ENCODE measurements at regions not wholly inside any gene's neighbourhood (a gene's known extent, or its start where the extent isn't known, plus 50 kb on each side); places are given as distances from the start of the nearest gene placed in this dataset.

- no peaks in the 10 kb centered on the region for H3K27me3 ChIP-seq (ENCODE audit: control insufficient read depth in 5 of 5, insufficient read depth in 4 of 5, low read length in 5 of 5)
Observed at GRCh38 chr2:220991972-220992371, 580.1 kb downstream of the EPHA4 start.

GRCh38 chr2:220994846-220995245 is 577.3 kb downstream of the EPHA4 start:
- Histone ChIP-seq H3K27me3 (ENCODE audit: control insufficient read depth in 5 of 5, insufficient read depth in 4 of 5, low read length in 5 of 5) (no peaks in the 10 kb centered on the region), H3K27ac (ENCODE audit: low read depth, low read length) (no peak overlapping the region), H3K9ac (ENCODE audit: low read length in 5 of 5) (no peak overlapping the region), H3K4me3 (ENCODE audit: low read depth in 1 of 5, low read length in 5 of 5) (no peak overlapping the region), H3K36me3 (ENCODE audit: control insufficient read depth in 5 of 5, insufficient read depth in 5 of 5, low read length in 5 of 5) (no peaks in the 10 kb centered on the region), H3K9me3 (ENCODE audit: control insufficient read depth in 5 of 5, low read length in 5 of 5) (no peaks in the 10 kb centered on the region), H3K4me1 (ENCODE audit: control insufficient read depth in 5 of 5, insufficient read depth in 5 of 5, low read length in 5 of 5) (peaks cover 0 to 9% (median 0%) of the 10 kb centered on the region in 5 donors)

More at GRCh38 chr2:220991972-220992371, 580.1 kb downstream of the EPHA4 start:
- Histone ChIP-seq H3K27ac (ENCODE audit: low read depth, low read length) (no peak overlapping the region), H3K9me3 (ENCODE audit: control insufficient read depth in 5 of 5, low read length in 5 of 5) (no peaks in the 10 kb centered on the region), H3K9ac (ENCODE audit: low read length in 5 of 5) (no peak overlapping the region), H3K4me3 (ENCODE audit: low read depth in 1 of 5, low read length in 5 of 5) (no peak overlapping the region), H3K4me1 (ENCODE audit: control insufficient read depth in 5 of 5, insufficient read depth in 5 of 5, low read length in 5 of 5) (peaks cover 0 to 9% (median 0%) of the 10 kb centered on the region in 5 donors), H3K36me3 (ENCODE audit: control insufficient read depth in 5 of 5, insufficient read depth in 5 of 5, low read length in 5 of 5) (no peaks in the 10 kb centered on the region)

- Histone ChIP-seq H3K36me3 (ENCODE audit: control insufficient read depth in 5 of 5, insufficient read depth in 5 of 5, low read length in 5 of 5) (no peaks in the 10 kb centered on the region), H3K9ac (ENCODE audit: low read length in 5 of 5) (no peak overlapping the region), H3K27ac (ENCODE audit: low read depth, low read length) (no peak overlapping the region), H3K27me3 (ENCODE audit: control insufficient read depth in 5 of 5, insufficient read depth in 4 of 5, low read length in 5 of 5) (no peaks in the 10 kb centered on the region), H3K4me1 (ENCODE audit: control insufficient read depth in 5 of 5, insufficient read depth in 5 of 5, low read length in 5 of 5) (peaks cover 0 to 9% (median 0%) of the 10 kb centered on the region in 5 donors), H3K9me3 (ENCODE audit: control insufficient read depth in 5 of 5, low read length in 5 of 5) (no peaks in the 10 kb centered on the region), H3K4me3 (ENCODE audit: low read depth in 1 of 5, low read length in 5 of 5) (no peak overlapping the region)
Observed at GRCh38 chr2:220995581-220995980, 576.5 kb downstream of the EPHA4 start.

GRCh38 chr2:220998156-220998555 is 573.9 kb downstream of the EPHA4 start:
- Histone ChIP-seq H3K9me3 (ENCODE audit: control insufficient read depth in 5 of 5, low read length in 5 of 5) (no peaks in the 10 kb centered on the region), H3K27ac (ENCODE audit: low read depth, low read length) (no peak overlapping the region), H3K4me1 (ENCODE audit: control insufficient read depth in 5 of 5, insufficient read depth in 5 of 5, low read length in 5 of 5) (peaks cover 0 to 9% (median 0%) of the 10 kb centered on the region in 5 donors), H3K9ac (ENCODE audit: low read length in 5 of 5) (no peak overlapping the region), H3K4me3 (ENCODE audit: low read depth in 1 of 5, low read length in 5 of 5) (no peak overlapping the region), H3K27me3 (ENCODE audit: control insufficient read depth in 5 of 5, insufficient read depth in 4 of 5, low read length in 5 of 5) (no peaks in the 10 kb centered on the region), H3K36me3 (ENCODE audit: control insufficient read depth in 5 of 5, insufficient read depth in 5 of 5, low read length in 5 of 5) (no peaks in the 10 kb centered on the region)

DNA sequence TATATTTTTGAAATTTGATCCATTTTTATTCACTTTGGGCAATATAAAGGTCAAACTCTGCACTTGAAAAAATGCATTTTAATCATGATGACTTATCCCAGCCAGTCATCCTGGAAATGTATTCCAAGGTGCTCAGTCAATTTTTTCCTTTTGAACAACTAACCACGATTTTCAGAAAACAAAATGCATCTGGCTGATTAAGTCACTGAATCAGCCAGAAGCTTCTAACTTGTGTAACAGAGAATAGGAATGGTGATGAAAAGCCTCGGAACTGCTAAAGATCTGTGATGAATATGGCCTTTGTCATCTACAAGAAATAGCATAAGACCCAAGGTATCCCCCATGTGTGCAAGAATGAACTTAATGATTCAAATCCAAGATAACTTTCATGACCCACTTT is 572.7 kb downstream of the EPHA4 start:
- Histone ChIP-seq H3K27me3 (ENCODE audit: control insufficient read depth in 5 of 5, insufficient read depth in 4 of 5, low read length in 5 of 5) (no peaks in the 10 kb centered on the region), H3K9me3 (ENCODE audit: control insufficient read depth in 5 of 5, low read length in 5 of 5) (no peaks in the 10 kb centered on the region), H3K4me1 (ENCODE audit: control insufficient read depth in 5 of 5, insufficient read depth in 5 of 5, low read length in 5 of 5) (peaks cover 0 to 9% (median 0%) of the 10 kb centered on the region in 5 donors), H3K9ac (ENCODE audit: low read length in 5 of 5) (no peak overlapping the region), H3K4me3 (ENCODE audit: low read depth in 1 of 5, low read length in 5 of 5) (no peak overlapping the region), H3K27ac (ENCODE audit: low read depth, low read length) (no peak overlapping the region), H3K36me3 (ENCODE audit: control insufficient read depth in 5 of 5, insufficient read depth in 5 of 5, low read length in 5 of 5) (no peaks in the 10 kb centered on the region)

GRCh38 chr2:221001381-221001801 is 570.7 kb downstream of the EPHA4 start:
- no peaks in the 10 kb centered on the region for H3K9me3 ChIP-seq (ENCODE audit: control insufficient read depth in 5 of 5, low read length in 5 of 5)
- no peak overlapping the region for H3K9ac ChIP-seq (ENCODE audit: low read length in 5 of 5)
- no peak overlapping the region for H3K27ac ChIP-seq (ENCODE audit: low read depth, low read length)
- H3K4me1 ChIP-seq (ENCODE audit: control insufficient read depth in 5 of 5, insufficient read depth in 5 of 5, low read length in 5 of 5): no peaks in the 10 kb centered on the region
- no peaks in the 10 kb centered on the region for H3K27me3 ChIP-seq (ENCODE audit: control insufficient read depth in 5 of 5, insufficient read depth in 4 of 5, low read length in 5 of 5)
- no peaks in the 10 kb centered on the region for H3K36me3 ChIP-seq (ENCODE audit: control insufficient read depth in 5 of 5, insufficient read depth in 5 of 5, low read length in 5 of 5)
- H3K4me3 ChIP-seq (ENCODE audit: low read depth in 1 of 5, low read length in 5 of 5): no peak overlapping the region

DNA sequence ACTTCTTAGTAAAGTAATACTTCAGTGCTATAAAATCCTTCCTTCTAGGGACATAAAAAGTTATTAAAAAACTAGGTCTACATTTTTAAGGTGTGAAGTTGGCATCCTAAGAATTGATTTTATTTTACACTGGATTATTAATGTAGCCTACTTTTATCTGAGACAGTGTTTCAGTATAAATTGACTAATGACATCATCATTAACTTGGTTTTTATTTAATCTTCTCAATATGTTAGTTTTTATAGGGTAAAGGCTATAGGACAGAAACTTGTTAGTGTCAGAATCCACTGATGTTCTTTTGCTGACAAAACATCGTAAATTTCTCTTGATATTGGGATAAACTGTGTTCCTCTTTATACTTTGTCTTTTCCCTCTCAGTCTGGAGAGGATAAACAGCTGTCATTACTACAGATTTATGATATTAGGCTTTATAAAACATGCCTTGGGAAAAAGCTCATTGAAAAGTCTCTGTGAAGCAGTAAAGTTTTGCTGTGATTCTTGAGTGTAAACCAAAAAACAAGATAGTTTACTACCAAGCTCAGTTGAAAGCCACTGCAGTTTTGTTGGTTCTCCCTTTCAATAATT is 569.9 kb downstream of the EPHA4 start:
- Histone ChIP-seq H3K4me1 (ENCODE audit: control insufficient read depth in 5 of 5, insufficient read depth in 5 of 5, low read length in 5 of 5) (no peaks in the 10 kb centered on the region), H3K36me3 (ENCODE audit: control insufficient read depth in 5 of 5, insufficient read depth in 5 of 5, low read length in 5 of 5) (no peaks in the 10 kb centered on the region), H3K4me3 (ENCODE audit: low read depth in 1 of 5, low read length in 5 of 5) (no peak overlapping the region)

GRCh38 chr2:221005338-221005737 is 566.8 kb downstream of the EPHA4 start:
- H3K9ac ChIP-seq (ENCODE audit: low read length in 5 of 5): no peak overlapping the region

More for the DNA sequence above, 569.9 kb downstream of the EPHA4 start:
- Histone ChIP-seq H3K9ac (ENCODE audit: low read length in 5 of 5) (no peak overlapping the region), H3K27me3 (ENCODE audit: control insufficient read depth in 5 of 5, insufficient read depth in 4 of 5, low read length in 5 of 5) (no peaks in the 10 kb centered on the region), H3K27ac (ENCODE audit: low read depth, low read length) (no peak overlapping the region), H3K9me3 (ENCODE audit: control insufficient read depth in 5 of 5, low read length in 5 of 5) (no peaks in the 10 kb centered on the region)

GRCh38 chr2:221006084-221006483 is 566.0 kb downstream of the EPHA4 start:
- Histone ChIP-seq H3K27ac (ENCODE audit: low read depth, low read length) (no peak overlapping the region), H3K9me3 (ENCODE audit: control insufficient read depth in 5 of 5, low read length in 5 of 5) (no peaks in the 10 kb centered on the region), H3K4me1 (ENCODE audit: control insufficient read depth in 5 of 5, insufficient read depth in 5 of 5, low read length in 5 of 5) (no peaks in the 10 kb centered on the region), H3K9ac (ENCODE audit: low read length in 5 of 5) (no peak overlapping the region), H3K4me3 (ENCODE audit: low read depth in 1 of 5, low read length in 5 of 5) (no peak overlapping the region), H3K27me3 (ENCODE audit: control insufficient read depth in 5 of 5, insufficient read depth in 4 of 5, low read length in 5 of 5) (no peaks in the 10 kb centered on the region), H3K36me3 (ENCODE audit: control insufficient read depth in 5 of 5, insufficient read depth in 5 of 5, low read length in 5 of 5) (no peaks in the 10 kb centered on the region)

More at GRCh38 chr2:221005338-221005737, 566.8 kb downstream of the EPHA4 start:
- no peaks in the 10 kb centered on the region for H3K9me3 ChIP-seq (ENCODE audit: control insufficient read depth in 5 of 5, low read length in 5 of 5)
- no peaks in the 10 kb centered on the region for H3K4me1 ChIP-seq (ENCODE audit: control insufficient read depth in 5 of 5, insufficient read depth in 5 of 5, low read length in 5 of 5)
- no peaks in the 10 kb centered on the region for H3K27me3 ChIP-seq (ENCODE audit: control insufficient read depth in 5 of 5, insufficient read depth in 4 of 5, low read length in 5 of 5)
- H3K4me3 ChIP-seq (ENCODE audit: low read depth in 1 of 5, low read length in 5 of 5): no peak overlapping the region
- H3K27ac ChIP-seq (ENCODE audit: low read depth, low read length): no peak overlapping the region
- H3K36me3 ChIP-seq (ENCODE audit: control insufficient read depth in 5 of 5, insufficient read depth in 5 of 5, low read length in 5 of 5): no peaks in the 10 kb centered on the region

DNA sequence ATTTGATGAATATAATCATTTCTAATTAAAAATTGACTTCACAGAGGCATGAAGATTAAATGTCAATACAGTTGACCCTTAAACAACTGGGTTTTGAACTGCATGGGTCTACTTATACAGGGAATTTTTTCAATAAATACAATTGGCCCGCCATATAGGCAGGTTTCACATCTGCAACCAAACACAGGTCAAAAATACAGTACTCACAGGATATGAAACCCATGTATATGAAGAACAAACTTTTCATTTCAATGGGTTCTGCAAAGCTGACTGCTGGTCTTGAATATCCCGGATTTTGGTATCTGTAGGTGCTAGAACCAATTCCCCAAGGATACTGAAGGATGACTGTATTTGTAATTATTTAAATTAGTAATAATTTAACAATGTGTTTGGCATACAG is 555.6 kb downstream of the EPHA4 start:
- Histone ChIP-seq H3K27me3 (ENCODE audit: control insufficient read depth in 5 of 5, insufficient read depth in 4 of 5, low read length in 5 of 5) (peaks cover 0 to 3% (median 0%) of the 10 kb centered on the region in 5 donors), H3K9me3 (ENCODE audit: control insufficient read depth in 5 of 5, low read length in 5 of 5) (no peaks in the 10 kb centered on the region), H3K4me3 (ENCODE audit: low read depth in 1 of 5, low read length in 5 of 5) (no peak overlapping the region), H3K36me3 (ENCODE audit: control insufficient read depth in 5 of 5, insufficient read depth in 5 of 5, low read length in 5 of 5) (no peaks in the 10 kb centered on the region), H3K27ac (ENCODE audit: low read depth, low read length) (no peak overlapping the region), H3K4me1 (ENCODE audit: control insufficient read depth in 5 of 5, insufficient read depth in 5 of 5, low read length in 5 of 5) (peaks cover 0 to 2% (median 0%) of the 10 kb centered on the region in 5 donors), H3K9ac (ENCODE audit: low read length in 5 of 5) (no peak overlapping the region)

Data from subcutaneous abdominal adipose tissue (tissue), 5 donors.